C4-2B (cell line): ENCODE measurements at regions not wholly inside any gene's neighbourhood (a gene's known extent, or its start where the extent isn't known, plus 50 kb on each side); places are given as distances from the start of the nearest gene placed in this dataset.

Source experiments
- ZFX ChIP-seq: fragments of 450-650 bp; IDR thresholded peaks from 2 replicates; pipeline ENCODE4 v1.6.1; 2017
- TF ChIP-seq, protein P1 (sequence below): fragments of 450-650 bp; conservative IDR thresholded peaks from 2 replicates; pipeline ENCODE4 v1.5.1; 2017; ENCODE audit warnings: mild to moderate bottlenecking

DNA sequence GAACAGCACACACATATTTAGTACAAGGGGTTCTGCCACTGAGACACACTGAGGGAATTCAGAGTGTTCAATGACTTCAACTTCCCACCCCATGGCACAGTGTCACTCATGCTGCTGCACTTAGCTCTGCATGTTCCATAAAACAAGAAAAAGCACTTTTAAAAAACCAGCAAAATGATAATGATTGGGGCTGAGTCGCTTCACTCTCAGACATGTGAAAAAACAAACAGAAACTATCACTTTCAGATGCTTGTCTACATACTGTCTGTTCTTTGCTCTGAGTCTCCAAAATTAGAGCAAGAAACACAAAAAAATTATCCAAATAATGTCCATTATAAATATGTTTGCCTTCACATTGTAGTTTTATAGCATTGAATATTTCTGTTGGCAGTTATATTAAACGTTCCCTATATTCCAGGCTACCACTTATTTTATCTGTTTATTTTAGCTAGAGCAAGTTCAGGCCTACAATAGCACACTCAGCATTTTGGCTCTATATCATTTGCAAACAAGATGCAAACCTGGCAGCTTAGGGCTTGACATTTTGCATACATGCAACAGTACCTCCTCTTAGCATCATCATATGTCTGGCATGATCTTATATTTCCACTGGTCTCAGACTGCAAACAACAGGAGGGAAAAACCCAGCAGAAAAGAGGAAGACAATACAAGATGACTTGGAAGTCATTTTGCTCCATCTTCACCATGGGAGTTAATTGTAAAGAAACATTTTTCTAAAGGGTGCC, 398.8 kb downstream of the HACE1 start:
- no peak for TF ChIP-seq ZFX
- TF ChIP-seq, protein P1, sequence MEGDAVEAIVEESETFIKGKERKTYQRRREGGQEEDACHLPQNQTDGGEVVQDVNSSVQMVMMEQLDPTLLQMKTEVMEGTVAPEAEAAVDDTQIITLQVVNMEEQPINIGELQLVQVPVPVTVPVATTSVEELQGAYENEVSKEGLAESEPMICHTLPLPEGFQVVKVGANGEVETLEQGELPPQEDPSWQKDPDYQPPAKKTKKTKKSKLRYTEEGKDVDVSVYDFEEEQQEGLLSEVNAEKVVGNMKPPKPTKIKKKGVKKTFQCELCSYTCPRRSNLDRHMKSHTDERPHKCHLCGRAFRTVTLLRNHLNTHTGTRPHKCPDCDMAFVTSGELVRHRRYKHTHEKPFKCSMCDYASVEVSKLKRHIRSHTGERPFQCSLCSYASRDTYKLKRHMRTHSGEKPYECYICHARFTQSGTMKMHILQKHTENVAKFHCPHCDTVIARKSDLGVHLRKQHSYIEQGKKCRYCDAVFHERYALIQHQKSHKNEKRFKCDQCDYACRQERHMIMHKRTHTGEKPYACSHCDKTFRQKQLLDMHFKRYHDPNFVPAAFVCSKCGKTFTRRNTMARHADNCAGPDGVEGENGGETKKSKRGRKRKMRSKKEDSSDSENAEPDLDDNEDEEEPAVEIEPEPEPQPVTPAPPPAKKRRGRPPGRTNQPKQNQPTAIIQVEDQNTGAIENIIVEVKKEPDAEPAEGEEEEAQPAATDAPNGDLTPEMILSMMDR, result no peak
